Neural cell (in vitro differentiated cells): ENCODE measurements at regions not wholly inside any gene's neighbourhood (a gene's known extent, or its start where the extent isn't known, plus 50 kb on each side); places are given as distances from the start of the nearest gene placed in this dataset.

ENCODE experiments used
- H2AFZ ChIP-seq: fragments of 200-600, 300-800 bp; sonication (generic), shearing (Covaris generic); 2 replicates; pipeline ENCODE4 v1.6.0; 2014; ENCODE audit warnings: low read depth, mild to moderate bottlenecking, antibody characterized with exemption, low read length, moderate library complexity
- H3F3A ChIP-seq: fragments of 200-600 bp; shearing (Covaris generic); 2 replicates; pipeline ENCODE4 v1.6.1; 2016; ENCODE audit warnings: mild to moderate bottlenecking, moderate library complexity, mixed read lengths, antibody characterized with exemption, low read length; ENCODE audit not compliant: insufficient read depth, poor library complexity, severe bottlenecking
- H3K27ac ChIP-seq: fragments of 200-600, 300-800 bp; sonication (generic), shearing (Covaris generic); 2 replicates; pipeline ENCODE4 v1.5.1; 2014; ENCODE audit warnings: mild to moderate bottlenecking, low read length, moderate library complexity
- H3K27me3 ChIP-seq: fragments of 300-800, 200-600 bp; sonication (generic), shearing (Covaris generic); 2 replicates; pipeline ENCODE4 v1.6.0; 2014; ENCODE audit warnings: mild to moderate bottlenecking, low read depth, low read length, moderate library complexity; ENCODE audit not compliant: insufficient read depth
- H3K36me3 ChIP-seq: fragments of 300-800, 200-600 bp; sonication (generic), shearing (Covaris generic); 2 replicates; pipeline ENCODE4 v1.5.1; 2014; ENCODE audit warnings: mild to moderate bottlenecking, antibody characterized with exemption, low read length, moderate library complexity; ENCODE audit not compliant: insufficient read depth
- H3K4me2 ChIP-seq: fragments of 300-800, 200-600 bp; sonication (generic), shearing (Covaris generic); 2 replicates; pipeline ENCODE4 v1.6.0; 2014; ENCODE audit warnings: mild to moderate bottlenecking, low read length
- H3K4me3 ChIP-seq: fragments of 300-800, 200-600 bp; sonication (generic), shearing (Covaris generic); 2 replicates; pipeline ENCODE4 v1.5.1; 2014; ENCODE audit warnings: mild to moderate bottlenecking, low read length, moderate library complexity
- H3K79me2 ChIP-seq: fragments of 200-600 bp; shearing (Covaris generic); replicated peaks from 2 replicates; pipeline ENCODE4 v1.6.0; 2014; ENCODE audit warnings: mild to moderate bottlenecking, low read length, moderate library complexity; ENCODE audit not compliant: insufficient read depth
- H3K9ac ChIP-seq: fragments of 300-800, 200-600 bp; sonication (generic), shearing (Covaris generic); 2 replicates; pipeline ENCODE4 v1.6.1; 2016; ENCODE audit warnings: mild to moderate bottlenecking, low read length, mixed read lengths
- H3K9me2 ChIP-seq: fragments of 200-600 bp; shearing (Covaris generic); 2 replicates; pipeline ENCODE4 v1.6.1; 2016; ENCODE audit warnings: mild to moderate bottlenecking, low read length, mixed read lengths; ENCODE audit not compliant: insufficient read depth
- H3K9me3 ChIP-seq: fragments of 200-600, 300-800 bp; sonication (generic), shearing (Covaris generic); 2 replicates; pipeline ENCODE4 v1.6.1; 2016; ENCODE audit warnings: mild to moderate bottlenecking, mixed run types, low read length, moderate library complexity, mixed read lengths
- H4K20me1 ChIP-seq: fragments of 200-600 bp; shearing (Covaris generic); 2 replicates; pipeline ENCODE4 v1.6.1; 2016; ENCODE audit warnings: mild to moderate bottlenecking, mixed run types; ENCODE audit not compliant: insufficient read depth
- EP300 ChIP-seq: fragments of 450-650 bp; conservative IDR thresholded peaks from 2 replicates; pipeline ENCODE4 v1.6.1; 2014; ENCODE audit warnings: antibody characterized with exemption, mild to moderate bottlenecking, moderate library complexity; ENCODE audit not compliant: poor library complexity, severe bottlenecking
- EZH2 ChIP-seq: fragments of 200-600, 300-800 bp; shearing (Covaris generic), sonication (generic); IDR thresholded peaks from 2 replicates; pipeline ENCODE4 v1.6.1; 2014; ENCODE audit warnings: antibody characterized with exemption, low read length, borderline replicate concordance, mild to moderate bottlenecking; ENCODE audit not compliant: insufficient read depth, poor library complexity, severe bottlenecking
- MXI1 ChIP-seq: fragments of 450-650 bp; conservative IDR thresholded peaks from 2 replicates; pipeline ENCODE4 v1.6.1; 2014; ENCODE audit warnings: antibody characterized with exemption, mild to moderate bottlenecking; ENCODE audit not compliant: poor library complexity, severe bottlenecking
- POLR2AphosphoS5 ChIP-seq: IDR thresholded peaks from 2 replicates; pipeline ENCODE4 v1.6.1; 2012
- RAD21 ChIP-seq: fragments of 450-650 bp; conservative IDR thresholded peaks from 2 replicates; pipeline ENCODE4 v1.6.1; 2014; ENCODE audit warnings: antibody characterized with exemption, mild to moderate bottlenecking, moderate library complexity
- SMC3 ChIP-seq: fragments of 450-650 bp; conservative IDR thresholded peaks from 2 replicates; pipeline ENCODE4 v1.6.1; 2014; ENCODE audit warnings: antibody characterized with exemption, mild to moderate bottlenecking, moderate library complexity; ENCODE audit not compliant: poor library complexity
- TAF1 ChIP-seq: IDR thresholded peaks from 2 replicates; pipeline ENCODE4 v1.6.1; 2012; ENCODE audit warnings: low read depth
- TF ChIP-seq, protein P1 (sequence below): fragments of 450-650 bp; IDR thresholded peaks from 2 replicates; pipeline ENCODE4 v1.5.1; 2014; ENCODE audit warnings: antibody characterized with exemption, mild to moderate bottlenecking, moderate library complexity; ENCODE audit not compliant: poor library complexity, severe bottlenecking
- TF ChIP-seq, protein P2 (sequence below): IDR thresholded peaks from 2 replicates; pipeline ENCODE4 v1.6.1; 2012; ENCODE audit warnings: borderline replicate concordance

DNA sequence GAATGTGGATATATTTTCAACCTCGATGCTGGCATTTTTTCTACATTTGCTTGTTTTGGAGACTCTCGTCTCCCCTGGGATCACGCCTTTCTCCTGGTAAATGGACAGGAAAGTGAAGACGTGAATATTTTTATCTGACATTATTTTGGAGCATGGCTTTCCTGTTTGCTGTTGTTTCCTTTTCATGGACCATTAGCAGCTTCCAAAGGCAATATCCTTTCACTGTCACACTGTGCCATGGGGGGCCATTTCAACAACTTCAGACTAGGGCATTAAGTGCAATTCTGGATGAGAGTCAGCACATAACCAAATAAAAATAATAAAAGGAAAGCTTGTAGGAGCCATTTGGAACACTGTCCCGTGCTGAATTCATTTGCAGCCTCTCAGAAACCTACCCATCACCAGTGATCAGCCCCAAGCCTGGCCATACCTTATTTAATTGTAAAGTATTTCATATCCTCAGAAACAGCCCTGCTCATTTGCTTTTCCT lies 75.9 kb upstream of the NEUROD6 start:
- no peak overlapping the region for H2AFZ ChIP-seq
- no peaks in the 10 kb centered on the region for H3K9me3 ChIP-seq

DNA sequence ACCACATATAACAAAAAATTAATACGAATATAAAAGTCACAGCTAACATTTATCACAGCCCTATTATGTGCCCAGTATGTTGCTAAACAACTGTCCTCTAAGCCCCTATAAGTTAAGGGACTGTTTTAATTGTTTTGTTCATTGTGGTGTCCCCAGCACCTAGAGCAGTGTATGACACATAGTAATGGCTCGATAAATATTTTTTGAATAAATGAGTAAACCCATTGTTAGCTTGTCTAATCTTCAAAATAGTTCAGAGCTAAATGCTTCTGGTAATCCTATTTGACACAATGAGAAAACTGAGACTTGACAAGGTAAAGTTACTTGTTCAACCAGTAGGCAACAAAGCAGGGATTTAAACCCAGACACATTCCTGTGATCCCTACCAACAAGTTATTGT lies 78.4 kb upstream of the NEUROD6 start:
- H3K4me2 ChIP-seq, result no peak overlapping the region
- H4K20me1 ChIP-seq, result no peaks in the 10 kb centered on the region
- no peaks in the 10 kb centered on the region for H3K27me3 ChIP-seq
- H3K9ac ChIP-seq, result no peak overlapping the region
- no peaks in the 10 kb centered on the region for H3K36me3 ChIP-seq
- TF ChIP-seq SMC3, result no peak
- TF ChIP-seq, protein P1, sequence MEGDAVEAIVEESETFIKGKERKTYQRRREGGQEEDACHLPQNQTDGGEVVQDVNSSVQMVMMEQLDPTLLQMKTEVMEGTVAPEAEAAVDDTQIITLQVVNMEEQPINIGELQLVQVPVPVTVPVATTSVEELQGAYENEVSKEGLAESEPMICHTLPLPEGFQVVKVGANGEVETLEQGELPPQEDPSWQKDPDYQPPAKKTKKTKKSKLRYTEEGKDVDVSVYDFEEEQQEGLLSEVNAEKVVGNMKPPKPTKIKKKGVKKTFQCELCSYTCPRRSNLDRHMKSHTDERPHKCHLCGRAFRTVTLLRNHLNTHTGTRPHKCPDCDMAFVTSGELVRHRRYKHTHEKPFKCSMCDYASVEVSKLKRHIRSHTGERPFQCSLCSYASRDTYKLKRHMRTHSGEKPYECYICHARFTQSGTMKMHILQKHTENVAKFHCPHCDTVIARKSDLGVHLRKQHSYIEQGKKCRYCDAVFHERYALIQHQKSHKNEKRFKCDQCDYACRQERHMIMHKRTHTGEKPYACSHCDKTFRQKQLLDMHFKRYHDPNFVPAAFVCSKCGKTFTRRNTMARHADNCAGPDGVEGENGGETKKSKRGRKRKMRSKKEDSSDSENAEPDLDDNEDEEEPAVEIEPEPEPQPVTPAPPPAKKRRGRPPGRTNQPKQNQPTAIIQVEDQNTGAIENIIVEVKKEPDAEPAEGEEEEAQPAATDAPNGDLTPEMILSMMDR, result no peak
- TF ChIP-seq, protein P2, sequence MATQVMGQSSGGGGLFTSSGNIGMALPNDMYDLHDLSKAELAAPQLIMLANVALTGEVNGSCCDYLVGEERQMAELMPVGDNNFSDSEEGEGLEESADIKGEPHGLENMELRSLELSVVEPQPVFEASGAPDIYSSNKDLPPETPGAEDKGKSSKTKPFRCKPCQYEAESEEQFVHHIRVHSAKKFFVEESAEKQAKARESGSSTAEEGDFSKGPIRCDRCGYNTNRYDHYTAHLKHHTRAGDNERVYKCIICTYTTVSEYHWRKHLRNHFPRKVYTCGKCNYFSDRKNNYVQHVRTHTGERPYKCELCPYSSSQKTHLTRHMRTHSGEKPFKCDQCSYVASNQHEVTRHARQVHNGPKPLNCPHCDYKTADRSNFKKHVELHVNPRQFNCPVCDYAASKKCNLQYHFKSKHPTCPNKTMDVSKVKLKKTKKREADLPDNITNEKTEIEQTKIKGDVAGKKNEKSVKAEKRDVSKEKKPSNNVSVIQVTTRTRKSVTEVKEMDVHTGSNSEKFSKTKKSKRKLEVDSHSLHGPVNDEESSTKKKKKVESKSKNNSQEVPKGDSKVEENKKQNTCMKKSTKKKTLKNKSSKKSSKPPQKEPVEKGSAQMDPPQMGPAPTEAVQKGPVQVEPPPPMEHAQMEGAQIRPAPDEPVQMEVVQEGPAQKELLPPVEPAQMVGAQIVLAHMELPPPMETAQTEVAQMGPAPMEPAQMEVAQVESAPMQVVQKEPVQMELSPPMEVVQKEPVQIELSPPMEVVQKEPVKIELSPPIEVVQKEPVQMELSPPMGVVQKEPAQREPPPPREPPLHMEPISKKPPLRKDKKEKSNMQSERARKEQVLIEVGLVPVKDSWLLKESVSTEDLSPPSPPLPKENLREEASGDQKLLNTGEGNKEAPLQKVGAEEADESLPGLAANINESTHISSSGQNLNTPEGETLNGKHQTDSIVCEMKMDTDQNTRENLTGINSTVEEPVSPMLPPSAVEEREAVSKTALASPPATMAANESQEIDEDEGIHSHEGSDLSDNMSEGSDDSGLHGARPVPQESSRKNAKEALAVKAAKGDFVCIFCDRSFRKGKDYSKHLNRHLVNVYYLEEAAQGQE, result no peak
- no peak for TF ChIP-seq EZH2
- TF ChIP-seq RAD21, result no peak
- TF ChIP-seq EP300, result no peak
- no peak for TF ChIP-seq MXI1
- no peak for TF ChIP-seq TAF1
- TF ChIP-seq POLR2AphosphoS5, result no peak
- no peak overlapping the region for H2AFZ ChIP-seq
- no peak overlapping the region for H3K4me3 ChIP-seq
- H3K9me2 ChIP-seq, result no peaks in the 10 kb centered on the region
- H3F3A ChIP-seq, result no peaks in the 10 kb centered on the region
- H3K9me3 ChIP-seq, result no peaks in the 10 kb centered on the region
- H3K79me2 ChIP-seq, result no peaks in the 10 kb centered on the region
- no peak overlapping the region for H3K27ac ChIP-seq

More for the DNA sequence above, 75.9 kb upstream of the NEUROD6 start:
- H3K27me3 ChIP-seq, result no peaks in the 10 kb centered on the region
- TF ChIP-seq, protein P2, result no peak
- TF ChIP-seq POLR2AphosphoS5 (no peak), MXI1 (no peak), TAF1 (no peak), EZH2 (no peak), RAD21 (no peak), SMC3 (no peak), EP300 (no peak)
- TF ChIP-seq, protein P1, result no peak
- H4K20me1 ChIP-seq, result no peaks in the 10 kb centered on the region
- H3K9ac ChIP-seq, result no peak overlapping the region
- no peaks in the 10 kb centered on the region for H3K9me2 ChIP-seq
- H3F3A ChIP-seq, result no peaks in the 10 kb centered on the region
- H3K36me3 ChIP-seq, result no peaks in the 10 kb centered on the region
- H3K79me2 ChIP-seq, result no peaks in the 10 kb centered on the region
- H3K4me2 ChIP-seq, result no peak overlapping the region
- H3K27ac ChIP-seq, result no peak overlapping the region
- no peak overlapping the region for H3K4me3 ChIP-seq
